ENCODE measurements at regions not wholly inside any gene's neighbourhood (a gene's known extent, or its start where the extent isn't known, plus 50 kb on each side); places are given as distances from the start of the nearest gene placed in this dataset.
"Not testable (repeated sequence)": the region's sequence is repeated elsewhere in the genome, so short reads cannot be mapped to it uniquely, and the experiment has no call there.

DNA sequence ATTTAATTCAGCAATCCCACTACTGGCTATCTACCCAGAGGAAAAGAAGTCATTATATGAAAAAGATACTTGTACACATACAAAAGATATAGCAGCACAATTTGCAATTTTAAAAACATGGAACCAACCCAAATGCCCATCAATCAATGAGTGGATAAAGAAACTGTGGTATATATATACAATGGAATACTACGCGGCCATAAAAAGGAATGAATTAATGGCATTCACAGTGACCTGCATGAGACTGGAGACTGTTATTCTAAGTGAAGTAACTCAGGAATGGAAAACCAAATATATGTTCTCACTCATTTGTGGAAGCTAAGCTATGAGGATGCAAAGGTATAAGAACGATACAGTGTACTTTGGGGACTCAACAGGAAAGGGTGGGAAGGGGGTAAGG is 102.8 kb upstream of the KCNMA1 start:
- H3K36me3 ChIP-seq, H3K4me1 ChIP-seq, H3K27me3 ChIP-seq, H4K20me1 ChIP-seq, H3K4me3 ChIP-seq, H3K4me2 ChIP-seq, H3K9ac ChIP-seq, H3K27ac ChIP-seq: not testable (repeated sequence)
- H3K9me3 ChIP-seq (replicated peaks in 1 of 11): peaks cover 24 to 37% (median 31%) of the 10 kb centered on the region in 11 experiments

DNA sequence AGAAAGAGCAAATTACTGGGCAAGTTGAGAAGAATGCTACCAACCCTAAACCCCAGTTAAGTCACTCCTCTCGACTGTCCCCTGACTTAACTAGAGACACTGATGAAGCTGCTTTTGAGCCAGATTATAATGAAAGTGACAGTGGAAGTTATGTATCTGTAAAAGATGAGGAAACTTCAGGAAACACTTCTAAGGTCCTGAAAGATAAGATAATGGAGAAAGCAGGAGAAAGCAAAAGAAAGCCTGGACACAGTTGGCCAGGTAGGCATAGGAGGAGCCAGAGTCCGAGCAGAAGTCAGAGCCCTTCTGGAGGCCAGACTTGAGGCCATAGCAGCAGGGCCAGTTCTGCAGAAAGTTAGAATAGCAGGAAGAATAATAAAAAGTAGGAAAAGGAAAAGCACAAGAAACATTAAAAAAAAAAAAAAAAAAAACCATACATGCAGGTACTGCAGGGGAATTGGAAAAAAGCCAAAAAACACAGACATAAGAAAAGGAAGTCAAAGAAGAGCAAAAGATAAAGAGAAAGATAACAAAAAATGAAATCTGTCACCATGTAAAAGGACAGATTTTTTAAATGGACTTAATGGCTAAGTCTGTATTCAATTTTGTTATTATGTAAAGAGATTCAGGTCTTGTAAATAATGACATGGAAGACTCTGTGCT is 101.0 kb upstream of the KCNMA1 start:
- no peak for TF ChIP-seq Cebpa-rat (IDR thresholded peaks at IDR 0.05)
- no peak overlapping the region for H3K4me3 ChIP-seq
- H3K9ac ChIP-seq: no peak overlapping the region
- H3K9me3 ChIP-seq (replicated peaks in 1 of 11): peaks cover 24 to 37% (median 31%) of the 10 kb centered on the region in 11 experiments
- H4K20me1 ChIP-seq: no peaks in the 10 kb centered on the region
- no peaks in the 10 kb centered on the region for H3K27me3 ChIP-seq
- no peaks in the 10 kb centered on the region for H3K36me3 ChIP-seq
- no peak overlapping the region for H3K4me2 ChIP-seq
- H3K4me1 ChIP-seq: no peaks in the 10 kb centered on the region
- no peak overlapping the region for H3K27ac ChIP-seq

DNA sequence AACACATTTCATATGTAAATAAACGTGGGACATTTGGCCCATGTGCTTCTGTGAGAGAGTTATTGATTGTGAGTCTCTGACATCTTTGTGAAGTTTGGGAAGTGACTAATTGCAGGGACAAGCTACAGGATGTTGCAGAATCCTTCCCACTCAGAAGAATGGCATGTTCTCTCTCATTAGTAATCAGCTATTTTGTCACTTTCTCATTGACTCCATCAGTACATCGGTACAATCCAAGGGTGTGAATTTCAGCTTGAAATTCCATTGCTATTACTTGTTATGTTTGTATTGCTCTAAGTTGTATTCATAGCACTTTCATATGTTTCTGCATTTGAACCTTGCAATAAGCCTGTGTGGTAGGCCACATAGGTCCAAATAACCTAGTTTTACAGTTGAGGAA is 100.0 kb upstream of the KCNMA1 start:
- TF ChIP-seq Cebpa-rat (IDR thresholded peaks at IDR 0.05): no peak
- Histone ChIP-seq H3K4me2 (no peak overlapping the region), H3K27ac (no peak overlapping the region), H3K9ac (no peak overlapping the region), H3K27me3 (no peaks in the 10 kb centered on the region), H3K4me1 (no peaks in the 10 kb centered on the region), H3K9me3 (replicated peaks in 1 of 11) (peaks cover 24 to 37% (median 31%) of the 10 kb centered on the region in 11 experiments), H3K36me3 (no peaks in the 10 kb centered on the region), H4K20me1 (no peaks in the 10 kb centered on the region), H3K4me3 (no peak overlapping the region)

DNA sequence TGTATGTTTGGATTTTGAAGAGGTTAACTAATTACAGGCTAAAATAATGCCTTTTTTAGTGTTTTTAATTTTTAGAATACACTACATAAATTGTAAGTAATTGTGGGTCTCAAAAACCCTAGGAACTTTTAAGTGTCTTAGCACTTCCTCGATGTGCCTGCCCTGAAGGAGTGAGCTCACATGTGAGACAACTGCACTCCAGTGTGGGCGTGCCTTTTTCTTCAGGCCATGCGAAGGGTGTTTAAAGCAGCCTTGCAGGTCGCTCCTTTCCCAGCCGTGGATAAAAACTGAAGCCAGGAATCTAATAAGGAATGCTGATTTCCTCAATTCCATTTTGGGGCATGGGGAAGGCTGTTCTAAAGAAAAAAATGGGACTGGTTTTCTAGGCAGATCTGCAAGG is 97.5 kb upstream of the KCNMA1 start:
- not testable (repeated sequence) for H3K27ac ChIP-seq, H3K4me1 ChIP-seq, H3K4me2 ChIP-seq, H3K4me3 ChIP-seq, H3K9ac ChIP-seq, H3K27me3 ChIP-seq, H3K36me3 ChIP-seq, H4K20me1 ChIP-seq
- peaks cover 20 to 30% (median 26%) of the 10 kb centered on the region in 11 experiments for H3K9me3 ChIP-seq (replicated peaks in 1 of 11)

DNA sequence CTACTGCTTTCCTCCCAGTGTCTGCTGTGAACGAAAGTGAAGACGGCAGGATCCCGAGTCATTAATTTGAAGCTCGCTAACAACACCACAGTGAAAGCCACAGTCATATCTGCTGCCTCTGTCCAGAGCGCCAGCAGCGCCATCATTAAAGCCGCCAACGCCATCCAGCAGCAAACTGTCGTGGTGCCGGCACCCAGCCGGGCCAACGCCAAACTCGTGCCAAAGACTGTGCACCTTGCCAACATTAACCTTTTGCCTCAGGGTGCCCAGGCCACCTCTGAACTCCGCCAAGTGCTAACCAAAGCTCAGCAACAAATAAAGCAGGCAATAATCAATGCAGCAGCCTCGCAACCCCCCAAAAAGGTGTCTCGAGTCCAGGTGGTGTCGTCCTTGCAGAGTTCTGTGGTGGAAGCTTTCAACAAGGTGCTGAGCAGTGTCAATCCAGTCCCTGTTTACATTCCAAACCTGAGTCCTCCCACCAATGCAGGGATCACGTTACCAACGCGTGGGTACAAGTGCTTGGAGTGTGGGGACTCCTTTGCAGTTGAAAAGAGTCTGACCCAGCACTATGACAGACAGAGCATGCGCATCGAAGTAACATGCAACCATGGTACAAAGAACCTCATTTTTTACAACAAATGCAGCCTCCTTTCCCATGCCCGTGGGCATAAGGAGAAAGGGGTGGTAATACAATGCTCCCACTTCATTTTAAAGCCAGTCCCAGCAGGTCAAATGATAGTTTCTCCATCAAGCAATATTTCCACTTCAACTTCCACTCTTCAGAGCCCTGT is 94.8 kb upstream of the KCNMA1 start:
- Histone ChIP-seq H3K36me3 (no peaks in the 10 kb centered on the region), H3K4me3 (no peak overlapping the region), H4K20me1 (no peaks in the 10 kb centered on the region), H3K9me3 (replicated peaks in 1 of 11) (peaks cover 9 to 16% (median 15%) of the 10 kb centered on the region in 11 experiments), H3K27ac (no peak overlapping the region), H3K4me1 (no peaks in the 10 kb centered on the region), H3K27me3 (no peaks in the 10 kb centered on the region), H3K4me2 (no peak overlapping the region), H3K9ac (no peak overlapping the region)
- TF ChIP-seq Cebpa-rat (IDR thresholded peaks at IDR 0.05): no peak

DNA sequence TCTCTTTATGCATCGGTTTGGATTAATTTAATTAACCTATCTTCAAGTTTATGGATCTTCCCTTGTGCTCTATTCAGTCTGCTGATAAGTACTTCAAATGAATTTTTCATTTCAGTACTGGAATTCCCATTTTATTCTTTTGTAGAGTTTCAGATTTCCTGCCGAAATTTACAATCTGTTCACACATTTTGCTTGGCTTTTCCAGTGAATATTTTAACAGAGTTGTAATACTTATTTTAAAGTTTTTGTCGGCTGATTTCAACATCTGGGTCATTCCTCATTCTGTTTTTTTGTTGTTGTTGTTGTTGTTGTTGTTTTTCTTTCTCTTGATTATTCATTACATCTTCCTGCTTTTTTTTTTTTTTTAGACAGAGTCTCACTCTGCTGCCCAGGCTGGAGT is 89.9 kb upstream of the KCNMA1 start:
- H3K4me3 ChIP-seq: no peak overlapping the region
- H3K9ac ChIP-seq: no peak overlapping the region
- no peak overlapping the region for H3K4me2 ChIP-seq
- H3K27me3 ChIP-seq: no peaks in the 10 kb centered on the region
- H4K20me1 ChIP-seq: no peaks in the 10 kb centered on the region
- H3K9me3 ChIP-seq (replicated peaks in 1 of 11): no peaks in the 10 kb centered on the region
- no peak overlapping the region for H3K27ac ChIP-seq
- H3K36me3 ChIP-seq: no peaks in the 10 kb centered on the region
- no peaks in the 10 kb centered on the region for H3K4me1 ChIP-seq
- no peak for TF ChIP-seq Cebpa-rat (IDR thresholded peaks at IDR 0.05)

DNA sequence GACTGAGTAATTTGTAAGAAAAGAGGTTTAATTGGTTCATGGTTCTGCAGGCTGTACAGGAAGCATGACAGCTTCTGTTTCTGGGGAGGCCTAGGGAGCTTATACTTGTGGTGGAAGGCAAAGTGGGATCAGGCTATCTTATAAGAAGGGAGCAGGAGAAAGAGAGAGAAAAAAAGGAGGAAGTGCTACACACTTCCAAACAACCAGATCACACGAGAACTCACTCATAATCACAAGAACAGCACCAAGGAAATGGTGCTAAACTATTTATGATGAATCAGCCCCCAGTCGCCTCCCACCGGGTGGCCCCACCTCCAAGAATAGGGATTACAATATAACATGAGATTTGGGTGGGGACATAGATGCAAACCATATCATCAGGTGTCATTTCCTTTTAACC is 89.1 kb upstream of the KCNMA1 start:
- H4K20me1 ChIP-seq: no peaks in the 10 kb centered on the region
- H3K9me3 ChIP-seq (replicated peaks in 1 of 11): no peaks in the 10 kb centered on the region
- H3K4me3 ChIP-seq: no peak overlapping the region
- no peaks in the 10 kb centered on the region for H3K36me3 ChIP-seq
- no peaks in the 10 kb centered on the region for H3K4me1 ChIP-seq
- H3K27ac ChIP-seq: no peak overlapping the region
- no peaks in the 10 kb centered on the region for H3K27me3 ChIP-seq
- no peak overlapping the region for H3K4me2 ChIP-seq
- no peak for TF ChIP-seq Cebpa-rat (IDR thresholded peaks at IDR 0.05)
- H3K9ac ChIP-seq: no peak overlapping the region

DNA sequence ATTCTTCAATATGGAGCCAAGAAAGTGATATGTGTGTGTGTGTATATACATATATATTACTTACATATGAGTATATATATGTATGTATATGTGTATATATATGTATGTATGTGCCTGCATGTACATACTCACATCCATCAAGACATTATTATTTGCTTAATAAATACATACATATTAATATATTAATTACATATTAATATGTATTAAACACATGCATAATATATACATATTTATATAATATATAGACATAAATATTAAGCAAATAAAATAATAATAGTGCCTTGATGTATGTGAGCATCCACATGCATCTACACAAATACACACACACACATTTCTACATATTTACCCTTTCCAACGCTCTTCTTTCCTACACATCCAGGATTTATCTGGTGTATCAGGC is 88.7 kb upstream of the KCNMA1 start:
- no peak for TF ChIP-seq Cebpa-rat (IDR thresholded peaks at IDR 0.05)
- H3K4me2 ChIP-seq: no peak overlapping the region
- H3K36me3 ChIP-seq: no peaks in the 10 kb centered on the region
- H4K20me1 ChIP-seq: no peaks in the 10 kb centered on the region
- no peaks in the 10 kb centered on the region for H3K27me3 ChIP-seq
- H3K27ac ChIP-seq: no peak overlapping the region
- no peak overlapping the region for H3K4me3 ChIP-seq
- H3K4me1 ChIP-seq: no peaks in the 10 kb centered on the region
- H3K9ac ChIP-seq: no peak overlapping the region
- no peaks in the 10 kb centered on the region for H3K9me3 ChIP-seq (replicated peaks in 1 of 11)

DNA sequence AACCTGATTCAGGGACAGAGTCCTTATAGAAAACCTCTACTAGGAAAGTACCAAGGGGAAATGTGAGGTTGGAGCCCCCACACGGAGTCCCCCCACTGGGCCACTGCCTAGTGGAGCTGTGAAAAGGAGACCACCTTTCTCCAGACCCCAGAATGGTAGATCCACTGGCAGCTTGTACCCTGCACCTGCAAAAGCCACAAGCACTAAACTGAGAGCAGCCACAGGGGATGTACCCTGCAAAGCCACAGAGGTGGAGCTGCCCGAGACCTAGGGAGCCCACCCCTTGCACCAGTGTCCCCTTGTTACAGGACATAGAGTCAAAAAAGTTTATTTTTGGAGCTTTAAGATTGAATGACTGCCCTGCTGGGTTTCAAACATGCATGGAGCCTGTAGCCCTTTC is 87.2 kb upstream of the KCNMA1 start:
- no peak for TF ChIP-seq Cebpa-rat (IDR thresholded peaks at IDR 0.05)
- H3K4me3 ChIP-seq: no peak overlapping the region
- no peaks in the 10 kb centered on the region for H3K27me3 ChIP-seq
- H3K9me3 ChIP-seq (replicated peaks in 1 of 11): no peaks in the 10 kb centered on the region
- no peak overlapping the region for H3K9ac ChIP-seq
- H3K4me2 ChIP-seq: no peak overlapping the region
- no peaks in the 10 kb centered on the region for H3K36me3 ChIP-seq
- no peak overlapping the region for H3K27ac ChIP-seq
- H4K20me1 ChIP-seq: no peaks in the 10 kb centered on the region
- no peaks in the 10 kb centered on the region for H3K4me1 ChIP-seq

DNA sequence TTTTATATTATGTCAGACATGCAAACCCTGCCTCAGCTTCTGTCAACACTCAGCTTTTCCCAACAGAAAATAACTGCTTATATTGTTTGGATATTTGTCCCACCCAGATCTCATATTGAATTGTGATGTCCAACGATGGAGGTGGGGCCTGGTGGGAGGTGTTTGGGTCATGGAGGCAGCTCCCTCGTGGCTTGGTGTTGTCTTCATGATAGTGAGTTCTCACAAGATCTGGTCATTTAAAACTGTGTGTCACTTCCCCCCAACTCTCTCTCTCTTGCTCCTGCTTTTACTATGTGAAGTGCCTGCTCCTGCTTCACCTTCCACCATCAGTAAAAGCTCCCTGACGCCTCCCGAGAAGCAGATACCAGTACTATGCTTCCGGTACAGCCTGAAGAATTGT is 85.8 kb upstream of the KCNMA1 start:
- no peak overlapping the region for H3K4me3 ChIP-seq
- H4K20me1 ChIP-seq: no peaks in the 10 kb centered on the region
- H3K4me1 ChIP-seq: no peaks in the 10 kb centered on the region
- no peak overlapping the region for H3K27ac ChIP-seq
- H3K36me3 ChIP-seq: no peaks in the 10 kb centered on the region
- H3K9me3 ChIP-seq (replicated peaks in 1 of 11): no peaks in the 10 kb centered on the region
- H3K9ac ChIP-seq: no peak overlapping the region
- H3K27me3 ChIP-seq: no peaks in the 10 kb centered on the region
- no peak overlapping the region for H3K4me2 ChIP-seq
- no peak for TF ChIP-seq Cebpa-rat (IDR thresholded peaks at IDR 0.05)

DNA sequence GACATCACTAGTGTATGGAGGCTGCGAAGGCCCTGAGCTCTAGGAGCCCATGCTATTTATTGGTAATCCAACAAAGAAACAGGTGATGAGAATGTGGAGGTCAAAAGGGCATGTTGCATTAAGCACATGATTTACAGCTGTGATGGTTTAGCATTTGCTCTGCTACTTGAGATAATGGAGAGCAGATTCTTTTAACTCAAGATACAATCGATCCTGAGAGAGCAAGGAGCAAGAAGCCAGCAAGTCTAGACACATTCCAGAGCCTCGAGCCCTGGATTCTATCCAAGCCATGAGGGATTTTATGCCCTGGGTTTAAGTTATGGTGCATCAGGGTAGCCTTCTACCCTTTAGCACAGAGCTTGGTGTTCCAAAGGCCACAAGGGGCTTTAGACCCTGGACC is 85.3 kb upstream of the KCNMA1 start:
- H3K27ac ChIP-seq; H4K20me1 ChIP-seq; H3K9ac ChIP-seq; H3K9me3 ChIP-seq (replicated peaks in 1 of 11); H3K27me3 ChIP-seq; H3K4me3 ChIP-seq; H3K4me1 ChIP-seq; H3K36me3 ChIP-seq; H3K4me2 ChIP-seq: not testable (repeated sequence)
